ENCODE measurements at regions not wholly inside any gene's neighbourhood (a gene's known extent, or its start where the extent isn't known, plus 50 kb on each side); places are given as distances from the start of the nearest gene placed in this dataset.
A peak's percentile ranks its signal among the peaks of the same experiment; 100 is the strongest.
"Not testable (repeated sequence)": the region's sequence is repeated elsewhere in the genome, so short reads cannot be mapped to it uniquely, and the experiment has no call there.

- POLR2A ChIA-PET (ENCODE audit: unreplicated experiment) = no interaction called here
- no peaks in the 10 kb centered on the region for H3K27me3 ChIP-seq (ENCODE audit: insufficient read depth, low read depth)
- H3K4me1 ChIP-seq (replicated peaks; ENCODE audit: insufficient read depth) = no peaks in the 10 kb centered on the region
These were observed 111.9 kb upstream of the TMEM164 start for GRCh38 chrX:109890910-109891502.

GRCh38 chrX:109896024-109896423 is 106.9 kb upstream of the TMEM164 start:
- H3K27me3 ChIP-seq (ENCODE audit: insufficient read depth, low read depth); H3K4me2 ChIP-seq; BruUV-seq (replicated peaks); H3K9me3 ChIP-seq (ENCODE audit: insufficient read depth, low read depth); H3K36me3 ChIP-seq (ENCODE audit: low read depth); DNase-seq; H2AFZ ChIP-seq; H3K4me1 ChIP-seq (replicated peaks; ENCODE audit: insufficient read depth); H3K9me2 ChIP-seq (ENCODE audit: insufficient read depth); H3K27ac ChIP-seq; H3K79me2 ChIP-seq (ENCODE audit: low read depth); H4K20me1 ChIP-seq (ENCODE audit: insufficient read depth); CTCF ChIA-PET; H3F3A ChIP-seq (ENCODE audit: insufficient read depth, low read depth); POLR2A ChIA-PET (ENCODE audit: unreplicated experiment); intact Hi-C loops (cut with micrococcal nuclease; ENCODE audit: unreplicated experiment); H3K4me3 ChIP-seq: not testable (repeated sequence)

More at GRCh38 chrX:109890910-109891502, 111.9 kb upstream of the TMEM164 start:
- Histone ChIP-seq H3F3A (ENCODE audit: insufficient read depth, low read depth) (no peaks in the 10 kb centered on the region), H2AFZ (no peak overlapping the region), H3K79me2 (ENCODE audit: low read depth) (no peaks in the 10 kb centered on the region), H4K20me1 (ENCODE audit: insufficient read depth) (no peaks in the 10 kb centered on the region), H3K4me2 (peak overlapping the region; percentile 34; the same call in 1 of the 2 replicates), H3K9me2 (ENCODE audit: insufficient read depth) (no peaks in the 10 kb centered on the region), H3K36me3 (ENCODE audit: low read depth) (no peaks in the 10 kb centered on the region), H3K4me3 (no peak overlapping the region), H3K27ac (no peak overlapping the region), H3K9me3 (ENCODE audit: insufficient read depth, low read depth) (no peaks in the 10 kb centered on the region)
- CTCF ChIA-PET = interaction anchor here (0.5 to 1.9 kb wide), 18 partner anchors 32 to 855 kb away, joined by 3 to 12 read pairs (median 3); no protein-coding TSS in a partner anchor
- DNase-seq = peak in 1 of 2 experiments; percentile 54
- no TSS peak for BruUV-seq (replicated peaks)
- TF ChIP-seq CTCF (conservative IDR thresholded peaks at IDR 0.05) (peak; percentile 98), EZH2 (IDR thresholded peaks at IDR 0.05; ENCODE audit: low read depth) (no peak)
- intact Hi-C loops (cut with micrococcal nuclease; ENCODE audit: unreplicated experiment) = loop anchor here (1.0 to 5.0 kb wide), 5 partner anchors 178 to 526 kb away; no protein-coding TSS in a partner anchor

GRCh38 chrX:109902665-109903064 is 100.2 kb upstream of the TMEM164 start:
- POLR2A ChIA-PET (ENCODE audit: unreplicated experiment) = no interaction called here
- CTCF ChIA-PET = no interaction called here
- H3K4me2 ChIP-seq = no peak overlapping the region
- H3K79me2 ChIP-seq (ENCODE audit: low read depth) = no peaks in the 10 kb centered on the region
- no peaks in the 10 kb centered on the region for H3K9me3 ChIP-seq (ENCODE audit: insufficient read depth, low read depth)
- H3F3A ChIP-seq (ENCODE audit: insufficient read depth, low read depth) = no peaks in the 10 kb centered on the region
- no peak for TF ChIP-seq EZH2 (IDR thresholded peaks at IDR 0.05; ENCODE audit: low read depth)
- no peak for TF ChIP-seq CTCF (conservative IDR thresholded peaks at IDR 0.05)
- no peaks in the 10 kb centered on the region for H3K36me3 ChIP-seq (ENCODE audit: low read depth)
- H3K4me3 ChIP-seq = no peak overlapping the region
- H3K4me1 ChIP-seq (replicated peaks; ENCODE audit: insufficient read depth) = no peaks in the 10 kb centered on the region
- no peaks in the 10 kb centered on the region for H4K20me1 ChIP-seq (ENCODE audit: insufficient read depth)
- no peak overlapping the region for H3K27ac ChIP-seq
- no peaks in the 10 kb centered on the region for H3K9me2 ChIP-seq (ENCODE audit: insufficient read depth)
- no TSS peak for BruUV-seq (replicated peaks)
- intact Hi-C loops (cut with micrococcal nuclease; ENCODE audit: unreplicated experiment) = no loop called here
- DNase-seq = no peak
- peaks cover 3% of the 10 kb centered on the region; the same call in 1 of the 2 replicates for H3K27me3 ChIP-seq (ENCODE audit: insufficient read depth, low read depth)
- no peak overlapping the region for H2AFZ ChIP-seq

DNA sequence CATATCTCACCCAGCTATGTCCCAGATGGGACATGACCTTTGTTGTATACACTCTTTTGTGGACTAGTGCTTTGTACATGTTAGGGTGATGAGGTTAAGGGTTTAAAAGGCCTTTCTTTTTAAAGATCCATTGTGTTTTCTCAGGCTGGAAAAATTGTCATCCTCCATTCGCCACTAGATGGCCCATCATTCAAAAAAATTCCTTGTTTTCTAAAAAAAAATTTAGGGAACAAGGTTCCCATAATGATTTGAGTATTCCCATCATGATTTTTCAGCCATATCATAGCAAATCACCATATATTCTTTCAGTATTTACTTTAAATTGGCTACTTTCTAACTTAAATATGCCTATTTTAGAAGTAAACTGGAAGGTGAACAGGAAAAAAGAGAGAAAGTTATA is 91.9 kb upstream of the TMEM164 start:
- H3K27me3 ChIP-seq (ENCODE audit: insufficient read depth, low read depth) = no peaks in the 10 kb centered on the region
- no peak overlapping the region for H2AFZ ChIP-seq
- no peak overlapping the region for H3K4me2 ChIP-seq
- no peak overlapping the region for H3K27ac ChIP-seq
- H3K4me3 ChIP-seq = no peak overlapping the region
- H3F3A ChIP-seq (ENCODE audit: insufficient read depth, low read depth) = no peaks in the 10 kb centered on the region
- no peaks in the 10 kb centered on the region for H4K20me1 ChIP-seq (ENCODE audit: insufficient read depth)
- H3K9me3 ChIP-seq (ENCODE audit: insufficient read depth, low read depth) = no peaks in the 10 kb centered on the region
- ChIA-PET CTCF (interaction anchor here (1.3 kb wide), 1 partner anchor 235 kb away, joined by 7 read pairs; no protein-coding TSS in a partner anchor), POLR2A (ENCODE audit: unreplicated experiment) (no interaction called here)
- BruUV-seq (replicated peaks) = no TSS peak
- TF ChIP-seq EZH2 (IDR thresholded peaks at IDR 0.05; ENCODE audit: low read depth) (no peak), CTCF (conservative IDR thresholded peaks at IDR 0.05) (peak; percentile 80)
- no peaks in the 10 kb centered on the region for H3K36me3 ChIP-seq (ENCODE audit: low read depth)
- intact Hi-C loops (cut with micrococcal nuclease; ENCODE audit: unreplicated experiment) = loop anchor here (1.0 to 5.0 kb wide), 2 partner anchors 91 to 235 kb away; partner anchors contain the start of gene TMEM164
- no peaks in the 10 kb centered on the region for H3K4me1 ChIP-seq (replicated peaks; ENCODE audit: insufficient read depth)
- H3K79me2 ChIP-seq (ENCODE audit: low read depth) = no peaks in the 10 kb centered on the region
- no peak for DNase-seq
- no peaks in the 10 kb centered on the region for H3K9me2 ChIP-seq (ENCODE audit: insufficient read depth)

DNA sequence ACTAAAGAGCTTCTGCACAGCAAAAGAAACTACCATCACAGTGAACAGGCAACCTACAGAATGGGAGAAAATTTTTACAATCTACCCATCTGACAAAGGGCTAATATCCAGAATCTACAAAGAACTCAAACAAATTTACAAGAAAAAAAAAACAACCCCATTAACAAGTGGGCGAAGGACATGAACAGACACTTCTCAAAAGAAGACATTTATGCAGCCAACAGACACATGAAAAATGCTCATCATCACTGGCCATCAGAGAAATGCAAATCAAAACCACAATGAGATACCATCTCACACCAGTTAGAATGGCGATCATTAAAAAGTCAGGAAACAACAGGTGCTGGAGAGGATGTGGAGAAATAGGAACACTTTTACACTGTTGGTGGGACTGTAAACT is 89.9 kb upstream of the TMEM164 start:
- H4K20me1 ChIP-seq (ENCODE audit: insufficient read depth); DNase-seq; H3K27ac ChIP-seq; H3K9me3 ChIP-seq (ENCODE audit: insufficient read depth, low read depth); H3K36me3 ChIP-seq (ENCODE audit: low read depth); H3K4me1 ChIP-seq (replicated peaks; ENCODE audit: insufficient read depth); H3K79me2 ChIP-seq (ENCODE audit: low read depth); H3K27me3 ChIP-seq (ENCODE audit: insufficient read depth, low read depth); H3F3A ChIP-seq (ENCODE audit: insufficient read depth, low read depth); H3K4me2 ChIP-seq; BruUV-seq (replicated peaks); POLR2A ChIA-PET (ENCODE audit: unreplicated experiment); CTCF ChIA-PET; H3K9me2 ChIP-seq (ENCODE audit: insufficient read depth); H2AFZ ChIP-seq; H3K4me3 ChIP-seq: not testable (repeated sequence)
- intact Hi-C loops (cut with micrococcal nuclease; ENCODE audit: unreplicated experiment) = loop anchor here (5.0 kb wide), 1 partner anchor 89 kb away; the partner anchor contains the start of gene TMEM164
